ENCODE measurements at regions not wholly inside any gene's neighbourhood (a gene's known extent, or its start where the extent isn't known, plus 50 kb on each side); places are given as distances from the start of the nearest gene placed in this dataset.

- no peak overlapping the region for H3K27ac ChIP-seq (replicated peaks in 1 of 4)
These were observed 176.1 kb upstream of the HES1 start for GRCh38 chr3:193959861-193960260.

GRCh38 chr3:193960487-193961274 lies 175.3 kb upstream of the HES1 start:
- H3K4me1 ChIP-seq, result peaks cover 0 to 8% (median 5%) of the 10 kb centered on the region in 4 donors
- intact Hi-C loops (cut with DNase I), result no loop called here
- DNase-seq (ENCODE audit: extremely low spot score), result no peak
- H3K9me3 ChIP-seq, result peaks cover 0 to 3% (median 0%) of the 10 kb centered on the region in 4 donors
- H3K27me3 ChIP-seq, result peaks cover 0 to 10% (median 0%) of the 10 kb centered on the region in 4 donors
- H3K27ac ChIP-seq (replicated peaks in 1 of 4), result no peak overlapping the region
- H3K4me3 ChIP-seq, result no peak overlapping the region
- 64% methylated on average over 20 of the region's 21 CpGs for WGBS
- TF ChIP-seq EP300 (IDR thresholded peaks at IDR 0.05) (no peak), POLR2A (IDR thresholded peaks at IDR 0.05; ENCODE audit: low read depth) (no peak), CTCF (IDR thresholded peaks at IDR 0.05) (no peak), POLR2AphosphoS5 (IDR thresholded peaks at IDR 0.05) (no peak)
- H3K36me3 ChIP-seq, result no peaks in the 10 kb centered on the region

More at GRCh38 chr3:193959861-193960260, 176.1 kb upstream of the HES1 start:
- intact Hi-C loops (cut with DNase I), result no loop called here
- peaks cover 0 to 10% (median 0%) of the 10 kb centered on the region in 4 donors for H3K27me3 ChIP-seq
- DNase-seq (ENCODE audit: extremely low spot score), result no peak
- TF ChIP-seq CTCF (IDR thresholded peaks at IDR 0.05), result no peak
- no peak for TF ChIP-seq POLR2A (IDR thresholded peaks at IDR 0.05; ENCODE audit: low read depth)
- TF ChIP-seq POLR2AphosphoS5 (IDR thresholded peaks at IDR 0.05), result no peak
- no peak for TF ChIP-seq EP300 (IDR thresholded peaks at IDR 0.05)
- H3K4me1 ChIP-seq, result peaks cover 0 to 8% (median 5%) of the 10 kb centered on the region in 4 donors
- H3K4me3 ChIP-seq, result no peak overlapping the region
- H3K36me3 ChIP-seq, result no peaks in the 10 kb centered on the region
- peaks cover 0 to 10% (median 2%) of the 10 kb centered on the region in 4 donors for H3K9me3 ChIP-seq

- H3K27ac ChIP-seq (replicated peaks in 1 of 4), result no peak overlapping the region
- H3K4me3 ChIP-seq, result no peak overlapping the region
- DNase-seq (ENCODE audit: extremely low spot score), result no peak
- no peaks in the 10 kb centered on the region for H3K9me3 ChIP-seq
- WGBS, result 83% methylated on average over 9 of the region's 9 CpGs
- TF ChIP-seq POLR2A (IDR thresholded peaks at IDR 0.05; ENCODE audit: low read depth), result no peak
- TF ChIP-seq EP300 (IDR thresholded peaks at IDR 0.05), result no peak
- no peak for TF ChIP-seq CTCF (IDR thresholded peaks at IDR 0.05)
- TF ChIP-seq POLR2AphosphoS5 (IDR thresholded peaks at IDR 0.05), result no peak
- H3K4me1 ChIP-seq, result peaks cover 0 to 8% (median 5%) of the 10 kb centered on the region in 4 donors
- intact Hi-C loops (cut with DNase I), result no loop called here
- H3K27me3 ChIP-seq, result peaks cover 0 to 6% (median 0%) of the 10 kb centered on the region in 4 donors
- no peaks in the 10 kb centered on the region for H3K36me3 ChIP-seq
These were observed 172.8 kb upstream of the HES1 start for GRCh38 chr3:193962986-193963685.

- Histone ChIP-seq H3K27ac (replicated peaks in 1 of 4) (no peak overlapping the region), H3K9me3 (no peaks in the 10 kb centered on the region), H3K4me3 (no peak overlapping the region), H3K27me3 (peaks cover 0 to 3% (median 0%) of the 10 kb centered on the region in 4 donors), H3K4me1 (peaks cover 0 to 8% (median 5%) of the 10 kb centered on the region in 4 donors), H3K36me3 (no peaks in the 10 kb centered on the region)
- 83% methylated on average over 7 of the region's 7 CpGs for WGBS
- TF ChIP-seq EP300 (IDR thresholded peaks at IDR 0.05), result no peak
- TF ChIP-seq CTCF (IDR thresholded peaks at IDR 0.05), result no peak
- TF ChIP-seq POLR2A (IDR thresholded peaks at IDR 0.05; ENCODE audit: low read depth), result no peak
- no peak for TF ChIP-seq POLR2AphosphoS5 (IDR thresholded peaks at IDR 0.05)
- DNase-seq (ENCODE audit: extremely low spot score), result peak; percentile 24
- intact Hi-C loops (cut with DNase I), result no loop called here
These were observed 172.0 kb upstream of the HES1 start for GRCh38 chr3:193963808-193964516.
